Kidney (tissue), 13 donors: ENCODE measurements at regions not wholly inside any gene's neighbourhood (a gene's known extent, or its start where the extent isn't known, plus 50 kb on each side); places are given as distances from the start of the nearest gene placed in this dataset.

Experiments
- DNase-seq, 5 donors: peaks; one replicate each; pipeline ENCODE4 v3.0.0-alpha.2; 2013 to 2020
- FAIRE-seq: peaks from 2 replicates; lab custom pipeline; 2012; peaks lifted over from hg19 to GRCh38; lab: Jason Lieb, UNC
- H3K27ac ChIP-seq, 2 donors: one replicate each; pipeline ENCODE4 v1.7.0; 2013; ENCODE audit warnings: low read depth in 2 of 2, low read length in 2 of 2, inconsistent platforms in 1 of 2
- H3K27me3 ChIP-seq: one replicate; pipeline ENCODE4 v1.7.1; 2013; ENCODE audit warnings: low read length, inconsistent platforms; ENCODE audit not compliant: control insufficient read depth, insufficient read depth
- H3K36me3 ChIP-seq, 3 donors: one replicate each; pipeline versions ENCODE4 v1.7.0 to v1.7.1; 2013; ENCODE audit warnings: low read length in 3 of 3, control low read depth in 1 of 3, inconsistent platforms in 1 of 3; ENCODE audit not compliant: insufficient read depth in 3 of 3, control insufficient read depth in 2 of 3
- H3K4me1 ChIP-seq, 3 donors: one replicate each; pipeline versions ENCODE4 v1.7.0 to v1.7.1; 2013; ENCODE audit warnings: low read length in 3 of 3, inconsistent platforms in 1 of 3, low read depth in 1 of 3; ENCODE audit not compliant: control insufficient read depth in 2 of 3, insufficient read depth in 2 of 3
- H3K4me3 ChIP-seq, 3 donors: one replicate each; pipeline versions ENCODE4 v1.7.0 to v1.8.1; 2013; ENCODE audit warnings: low read length in 3 of 3, control low read depth in 1 of 3, inconsistent platforms in 1 of 3
- H3K9ac ChIP-seq, 3 donors: one replicate each; pipeline versions ENCODE4 v1.7.0 to v1.7.1; 2013; ENCODE audit warnings: low read length in 3 of 3, control low read depth in 1 of 3, inconsistent platforms in 1 of 3
- H3K9me3 ChIP-seq, 3 donors: one replicate each; pipeline versions ENCODE4 v1.7.0 to v1.7.1; 2013; ENCODE audit warnings: low read length in 3 of 3, control low read depth in 1 of 3, inconsistent platforms in 1 of 3; ENCODE audit not compliant: control insufficient read depth in 2 of 3, insufficient read depth in 1 of 3
- intact Hi-C: fragments of 100-400 bp; cut with DNase I; formaldehyde crosslinking; loops from one replicate; pipeline ENCODE4 v1.11.1; 2022
- TF ChIP-seq, protein P1 (sequence below): IDR thresholded peaks from 3 replicates; pipeline ENCODE4 v1.5.1; 2012; ENCODE audit warnings: mild to moderate bottlenecking, moderate library complexity, borderline replicate concordance; ENCODE audit not compliant: insufficient read depth; ENCODE audit errors: extremely low read depth
- donor health status: control.
- donor health status: control.
- donor health status: control.
- donor health status: control.
- donor health status: control.
- donor health status: DM: yes; HTN: yes; CAD: no.
- donor health status: Normal renal cell carcinoma (clear cell type).

DNA sequence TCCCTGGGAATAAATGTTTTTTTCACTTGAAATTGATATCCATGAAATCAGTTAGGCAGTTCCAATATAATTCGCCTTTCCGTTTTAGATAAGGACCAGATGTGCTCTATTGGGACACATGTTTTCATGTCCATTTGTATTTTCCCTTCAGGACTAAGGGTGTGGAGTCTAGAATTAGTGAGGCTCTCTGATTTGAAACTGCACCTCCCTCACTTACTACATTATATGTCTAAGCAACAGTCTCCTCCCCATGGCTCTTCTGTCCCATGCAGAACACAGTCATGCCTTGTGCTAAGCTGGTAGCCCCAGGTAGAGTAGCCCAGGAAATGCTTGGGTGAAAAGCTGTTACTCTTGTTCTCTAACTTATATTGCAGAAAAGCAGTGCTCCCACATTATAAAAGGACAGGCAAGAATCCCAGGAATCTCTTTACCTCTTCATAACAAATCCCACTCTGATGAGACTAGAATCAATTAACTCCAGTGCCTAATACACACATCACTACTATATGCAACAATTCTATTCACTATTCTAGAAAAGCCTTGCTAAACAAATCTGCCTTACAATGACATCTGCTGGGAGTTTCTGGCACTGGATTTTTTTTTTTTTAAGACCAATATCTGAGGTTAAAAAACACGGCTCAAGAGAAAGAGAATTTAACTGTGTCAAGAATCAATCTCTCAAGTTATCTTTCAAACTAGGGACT, 293.9 kb downstream of the SNX13 start:
- H3K27me3 ChIP-seq = no peaks in the 10 kb centered on the region
- no peaks in the 10 kb centered on the region for H3K9me3 ChIP-seq
- TF ChIP-seq, protein P1, sequence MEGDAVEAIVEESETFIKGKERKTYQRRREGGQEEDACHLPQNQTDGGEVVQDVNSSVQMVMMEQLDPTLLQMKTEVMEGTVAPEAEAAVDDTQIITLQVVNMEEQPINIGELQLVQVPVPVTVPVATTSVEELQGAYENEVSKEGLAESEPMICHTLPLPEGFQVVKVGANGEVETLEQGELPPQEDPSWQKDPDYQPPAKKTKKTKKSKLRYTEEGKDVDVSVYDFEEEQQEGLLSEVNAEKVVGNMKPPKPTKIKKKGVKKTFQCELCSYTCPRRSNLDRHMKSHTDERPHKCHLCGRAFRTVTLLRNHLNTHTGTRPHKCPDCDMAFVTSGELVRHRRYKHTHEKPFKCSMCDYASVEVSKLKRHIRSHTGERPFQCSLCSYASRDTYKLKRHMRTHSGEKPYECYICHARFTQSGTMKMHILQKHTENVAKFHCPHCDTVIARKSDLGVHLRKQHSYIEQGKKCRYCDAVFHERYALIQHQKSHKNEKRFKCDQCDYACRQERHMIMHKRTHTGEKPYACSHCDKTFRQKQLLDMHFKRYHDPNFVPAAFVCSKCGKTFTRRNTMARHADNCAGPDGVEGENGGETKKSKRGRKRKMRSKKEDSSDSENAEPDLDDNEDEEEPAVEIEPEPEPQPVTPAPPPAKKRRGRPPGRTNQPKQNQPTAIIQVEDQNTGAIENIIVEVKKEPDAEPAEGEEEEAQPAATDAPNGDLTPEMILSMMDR = peak; percentile 14
- FAIRE-seq (no peak), DNase-seq (peak in 1 of 5 donors; percentile 63)
- no peak overlapping the region for H3K9ac ChIP-seq
- H3K36me3 ChIP-seq = no peaks in the 10 kb centered on the region
- no peak overlapping the region for H3K4me3 ChIP-seq
- intact Hi-C loops = loop anchor here (10.0 kb wide), 1 partner anchor 342 kb away; no protein-coding TSS in a partner anchor
- H3K4me1 ChIP-seq = peaks cover 0 to 3% (median 0%) of the 10 kb centered on the region in 3 donors
- no peak overlapping the region for H3K27ac ChIP-seq

- H3K36me3 ChIP-seq = no peaks in the 10 kb centered on the region
- H3K9ac ChIP-seq = no peak overlapping the region
- DNase-seq (no peak), FAIRE-seq (no peak)
- H3K27ac ChIP-seq = no peak overlapping the region
- H3K4me3 ChIP-seq = no peak overlapping the region
- intact Hi-C loops = no loop called here
- H3K9me3 ChIP-seq = no peaks in the 10 kb centered on the region
- H3K4me1 ChIP-seq = peaks cover 0 to 2% (median 0%) of the 10 kb centered on the region in 3 donors
- TF ChIP-seq, protein P1 = no peak
- H3K27me3 ChIP-seq = no peaks in the 10 kb centered on the region
Measured at GRCh38 chr7:17651341-17651740, 289.0 kb downstream of the SNX13 start.

DNA sequence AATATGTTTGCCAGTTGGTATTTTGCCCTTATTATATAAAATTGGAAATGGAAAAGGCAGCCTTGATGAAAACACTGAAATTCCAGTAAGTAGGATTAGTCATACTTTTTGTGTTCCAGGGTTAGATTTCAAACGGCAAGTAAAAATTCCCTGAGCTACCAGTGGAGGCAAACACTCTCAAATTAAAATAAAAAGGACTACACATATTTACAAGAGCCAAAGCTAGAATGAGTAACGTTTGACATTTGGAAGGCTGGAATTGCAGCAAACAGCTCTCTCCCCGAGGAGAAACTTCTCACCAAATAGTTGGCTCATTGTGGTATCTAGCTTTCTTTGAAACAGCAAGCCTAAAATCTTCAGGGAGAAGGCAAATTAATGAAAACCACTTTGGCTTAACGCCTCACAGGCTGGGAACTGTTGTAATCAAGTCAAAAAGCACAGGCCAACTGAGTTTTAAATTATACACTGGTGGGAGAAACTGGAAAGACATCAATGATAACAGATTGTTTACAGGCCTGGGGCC, 288.4 kb downstream of the SNX13 start:
- Histone ChIP-seq H3K27ac (no peak overlapping the region), H3K4me1 (no peaks in the 10 kb centered on the region), H3K9ac (no peak overlapping the region), H3K27me3 (no peaks in the 10 kb centered on the region), H3K9me3 (no peaks in the 10 kb centered on the region), H3K4me3 (no peak overlapping the region), H3K36me3 (no peaks in the 10 kb centered on the region)
- DNase-seq (peak in 1 of 5 donors; percentile 43), FAIRE-seq (peak; percentile 46)
- TF ChIP-seq, protein P1 = no peak
- intact Hi-C loops = no loop called here
